ENCODE measurements at regions not wholly inside any gene's neighbourhood (a gene's known extent, or its start where the extent isn't known, plus 50 kb on each side); places are given as distances from the start of the nearest gene placed in this dataset.

DNA sequence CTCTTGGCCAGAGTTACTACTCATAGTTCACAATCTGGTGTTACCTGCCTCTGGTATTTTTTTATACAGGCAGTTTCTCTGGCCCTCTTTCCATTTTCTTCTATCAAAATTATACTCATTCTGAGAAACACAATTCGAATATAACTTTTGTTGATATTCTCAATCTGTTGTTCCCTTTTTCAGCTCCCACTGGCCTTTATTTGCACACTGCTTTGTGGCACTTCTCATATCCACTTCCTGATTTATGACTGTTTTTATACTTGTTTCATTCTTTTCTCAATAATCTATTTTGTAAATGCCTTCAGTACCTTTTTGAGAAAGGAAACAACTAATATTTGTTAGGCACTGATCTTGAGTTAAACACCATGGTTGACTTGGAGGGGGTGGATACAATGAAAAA is 93.8 kb upstream of the HDAC9 start:
- ChIA-PET CTCF (interaction anchor here (3.4 kb wide), 1 partner anchor 45 kb away, joined by 13 read pairs; no protein-coding TSS in a partner anchor), POLR2A (no interaction called here)
- intact Hi-C loops (cut with micrococcal nuclease) (no loop called here), dilution Hi-C loops (cut with MboI; ENCODE audit: extremely low pct_ligation_motif_present, low sequenced_read_pairs) (no loop called here)
- H3K36me3 ChIP-seq (ENCODE audit: control insufficient read depth in 2 of 2, extremely low read depth in 1 of 2, insufficient read depth in 2 of 2, low read length in 2 of 2): no peaks in the 10 kb centered on the region
- no peak for FAIRE-seq
- TF ChIP-seq EZH2 (IDR thresholded peaks at IDR 0.05; ENCODE audit: borderline replicate concordance, low read depth, low read length, severe bottlenecking): no peak
- TF ChIP-seq POLR2AphosphoS5 (IDR thresholded peaks at IDR 0.05; ENCODE audit: insufficient read depth, low read depth, low read length): no peak
- no peak for TF ChIP-seq JUN (IDR thresholded peaks at IDR 0.05; ENCODE audit: borderline replicate concordance, insufficient read depth, insufficient read length, low read depth)
- no peak for TF ChIP-seq MAX (IDR thresholded peaks at IDR 0.05; ENCODE audit: insufficient read depth, insufficient read length)
- TF ChIP-seq GATA2 (IDR thresholded peaks at IDR 0.05; ENCODE audit: insufficient read depth, insufficient read length, low read depth, low read length): no peak
- TF ChIP-seq MYC (IDR thresholded peaks at IDR 0.05; ENCODE audit: low read depth, low read length): no peak
- no peak for TF ChIP-seq CTCF (IDR thresholded peaks at IDR 0.05; ENCODE audit: extremely low read depth in 1 of 2, insufficient read depth in 1 of 2, low read depth in 1 of 2, low read length in 2 of 2)
- TF ChIP-seq FOS (IDR thresholded peaks at IDR 0.05; ENCODE audit: borderline replicate concordance, insufficient read depth, low read length): no peak
- TF ChIP-seq POLR2A (IDR thresholded peaks at IDR 0.05; ENCODE audit: low read depth, low read length): no peak
- no peaks in the 10 kb centered on the region for H3K27me3 ChIP-seq (ENCODE audit: control insufficient read depth in 2 of 2, insufficient read depth in 2 of 2, low read length in 2 of 2)
- no peak overlapping the region for H3K27ac ChIP-seq (ENCODE audit: insufficient read depth, low read depth, low read length)
- no peaks in the 10 kb centered on the region for H4K20me1 ChIP-seq (replicated peaks; ENCODE audit: control insufficient read depth, extremely low read depth, insufficient read depth, low read length)
- no TSS peak for BruUV-seq (replicated peaks)
- DNase-seq (ENCODE audit: low read depth, low spot score): no peak
- no peak overlapping the region for H3K4me2 ChIP-seq (ENCODE audit: insufficient read depth, low read length)
- no peak overlapping the region for H2AFZ ChIP-seq (ENCODE audit: low read depth, low read length)
- peaks cover 2% of the 10 kb centered on the region for H3K4me1 ChIP-seq (ENCODE audit: control insufficient read depth, extremely low read depth, insufficient read depth, low read length)
- H3K9ac ChIP-seq (replicated peaks; ENCODE audit: extremely low read depth, insufficient read depth, low read length): no peak overlapping the region
- no peaks in the 10 kb centered on the region for H3K9me1 ChIP-seq (replicated peaks; ENCODE audit: control insufficient read depth, extremely low read depth, insufficient read depth, low read length)
- no peaks in the 10 kb centered on the region for H3K9me3 ChIP-seq (replicated peaks; ENCODE audit: control insufficient read depth, insufficient read depth, low read length)
- no peak overlapping the region for H3K4me3 ChIP-seq (replicated peaks in 1 of 3; ENCODE audit: insufficient read depth in 1 of 3, low read depth in 1 of 3, low read length in 3 of 3)
- no peaks in the 10 kb centered on the region for H3K79me2 ChIP-seq (ENCODE audit: control insufficient read depth, insufficient read depth, low read length)

Data from endothelial cell of umbilical vein (primary cell).